HFF-Myc (cell line): ENCODE measurements at regions not wholly inside any gene's neighbourhood (a gene's known extent, or its start where the extent isn't known, plus 50 kb on each side); places are given as distances from the start of the nearest gene placed in this dataset.

Experiments used
- DNase-seq: peaks from one replicate; pipeline ENCODE4 v3.0.0-alpha.2; 2011; ENCODE audit warnings: low read depth; ENCODE audit errors: extremely low read depth
- H3K4me3 ChIP-seq: replicated peaks from 2 replicates; pipeline ENCODE4 v1.5.1; 2011; ENCODE audit warnings: low read depth, mild to moderate bottlenecking, control low read depth, low read length
- TF ChIP-seq, protein P1 (sequence below): IDR thresholded peaks from 2 replicates; pipeline ENCODE4 v1.5.1; 2012; ENCODE audit warnings: mild to moderate bottlenecking, low read depth, low read length, control low read depth; ENCODE audit errors: missing control alignments

- no peak for DNase-seq
- no peak overlapping the region for H3K4me3 ChIP-seq
Measured at GRCh38 chr6:148110925-148111324, 231.7 kb upstream of the SASH1 start.

DNA sequence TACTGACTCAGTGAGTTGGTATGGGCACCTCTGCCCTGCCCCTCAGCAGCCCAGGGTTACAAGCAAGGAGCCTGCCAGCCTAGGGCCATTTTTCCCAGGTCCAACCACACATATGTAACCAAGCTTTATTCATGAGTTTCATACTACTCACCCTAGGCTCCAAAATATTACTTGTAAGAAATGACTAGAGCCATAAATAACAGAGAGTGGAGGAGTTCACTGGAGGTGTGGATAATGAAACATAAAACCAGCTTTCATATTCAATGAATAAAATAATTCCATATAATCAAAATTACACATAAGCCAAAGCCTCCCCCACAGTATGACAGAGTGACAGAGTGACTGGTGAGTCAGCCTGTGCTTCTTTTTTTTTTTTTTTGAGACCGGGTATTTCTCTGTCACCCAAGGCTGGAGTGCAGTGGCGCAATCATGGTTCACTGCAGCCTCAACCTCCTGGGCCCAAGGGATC is 229.8 kb upstream of the SASH1 start:
- no peak for DNase-seq
- TF ChIP-seq, protein P1, sequence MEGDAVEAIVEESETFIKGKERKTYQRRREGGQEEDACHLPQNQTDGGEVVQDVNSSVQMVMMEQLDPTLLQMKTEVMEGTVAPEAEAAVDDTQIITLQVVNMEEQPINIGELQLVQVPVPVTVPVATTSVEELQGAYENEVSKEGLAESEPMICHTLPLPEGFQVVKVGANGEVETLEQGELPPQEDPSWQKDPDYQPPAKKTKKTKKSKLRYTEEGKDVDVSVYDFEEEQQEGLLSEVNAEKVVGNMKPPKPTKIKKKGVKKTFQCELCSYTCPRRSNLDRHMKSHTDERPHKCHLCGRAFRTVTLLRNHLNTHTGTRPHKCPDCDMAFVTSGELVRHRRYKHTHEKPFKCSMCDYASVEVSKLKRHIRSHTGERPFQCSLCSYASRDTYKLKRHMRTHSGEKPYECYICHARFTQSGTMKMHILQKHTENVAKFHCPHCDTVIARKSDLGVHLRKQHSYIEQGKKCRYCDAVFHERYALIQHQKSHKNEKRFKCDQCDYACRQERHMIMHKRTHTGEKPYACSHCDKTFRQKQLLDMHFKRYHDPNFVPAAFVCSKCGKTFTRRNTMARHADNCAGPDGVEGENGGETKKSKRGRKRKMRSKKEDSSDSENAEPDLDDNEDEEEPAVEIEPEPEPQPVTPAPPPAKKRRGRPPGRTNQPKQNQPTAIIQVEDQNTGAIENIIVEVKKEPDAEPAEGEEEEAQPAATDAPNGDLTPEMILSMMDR: no peak
- H3K4me3 ChIP-seq: no peak overlapping the region

More at GRCh38 chr6:148110925-148111324, 231.7 kb upstream of the SASH1 start:
- TF ChIP-seq, protein P1: no peak

DNA sequence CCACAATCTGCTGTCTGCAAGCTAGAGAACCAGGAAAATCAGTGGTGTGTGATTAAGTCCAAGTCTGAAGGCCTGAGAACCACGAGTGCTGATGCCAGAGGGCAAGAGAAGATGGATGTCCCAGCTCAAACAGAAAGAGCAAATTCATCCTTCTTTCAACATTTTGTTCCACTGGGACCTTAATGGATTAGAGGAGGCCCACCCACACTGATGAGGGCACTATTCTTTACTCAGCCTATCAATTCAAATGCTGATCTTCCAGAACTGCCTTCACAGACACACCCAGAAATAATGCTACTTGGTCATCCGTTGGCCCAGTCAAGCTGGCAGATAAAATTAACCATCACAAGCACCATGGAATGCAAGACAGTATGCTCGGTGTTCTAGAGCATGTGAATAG is 226.6 kb upstream of the SASH1 start:
- no peak overlapping the region for H3K4me3 ChIP-seq
- TF ChIP-seq, protein P1: no peak
- DNase-seq: no peak

GRCh38 chr6:148118244-148118643 is 224.4 kb upstream of the SASH1 start:
- TF ChIP-seq, protein P1: no peak
- DNase-seq: no peak
- H3K4me3 ChIP-seq: no peak overlapping the region

DNA sequence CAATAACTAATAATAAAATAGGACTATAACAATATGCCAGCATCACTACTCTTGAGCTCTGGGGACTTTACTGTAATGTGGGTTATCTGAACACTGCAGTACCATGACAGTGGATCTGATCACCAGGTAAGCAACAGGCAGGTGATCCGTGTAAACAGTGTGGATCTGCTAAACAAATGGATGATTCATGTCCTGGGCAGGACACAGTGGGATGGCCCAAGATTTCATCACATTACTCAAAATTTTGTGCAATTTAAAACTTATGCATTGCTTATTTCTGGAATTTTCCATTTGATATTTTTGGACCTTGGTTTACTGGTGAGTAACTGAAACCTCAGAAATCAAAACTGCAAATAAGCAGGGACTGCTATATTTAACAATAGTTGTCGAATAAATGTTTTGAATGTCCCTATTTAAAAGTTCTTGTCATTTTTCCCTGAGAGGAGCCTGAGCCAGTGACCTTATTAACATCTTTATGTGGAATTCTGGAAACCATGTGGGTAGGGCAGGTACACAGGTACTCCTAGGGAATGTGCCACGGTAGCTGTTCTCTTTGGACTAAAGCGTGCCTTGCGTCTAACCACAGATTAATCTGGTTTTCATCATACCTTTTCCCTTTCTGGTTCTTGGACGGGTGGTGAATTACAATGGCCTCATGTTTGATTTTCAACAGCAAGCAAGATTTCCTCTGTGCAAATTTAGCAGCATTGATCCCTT is 214.5 kb upstream of the SASH1 start:
- DNase-seq: no peak
- H3K4me3 ChIP-seq: no peak overlapping the region
- TF ChIP-seq, protein P1: no peak

GRCh38 chr6:148134592-148134991 is 208.0 kb upstream of the SASH1 start:
- H3K4me3 ChIP-seq: no peak overlapping the region
- no peak for DNase-seq

More at GRCh38 chr6:148134592-148134991, 208.0 kb upstream of the SASH1 start:
- TF ChIP-seq, protein P1: no peak
